AG09319 (cell line): ENCODE measurements at regions not wholly inside any gene's neighbourhood (a gene's known extent, or its start where the extent isn't known, plus 50 kb on each side); places are given as distances from the start of the nearest gene placed in this dataset.

Source experiments
- DNase-seq: peaks from one replicate; pipeline ENCODE4 v3.0.0-alpha.2; 2010; ENCODE audit warnings: low read depth; ENCODE audit errors: extremely low read depth
- CTCF ChIP-seq: IDR thresholded peaks from 2 replicates; pipeline ENCODE4 v1.5.1; 2011; ENCODE audit warnings: low read depth, mild to moderate bottlenecking, inconsistent platforms, low read length, moderate library complexity

GRCh38 chr3:117752984-117753717 is 1043.6 kb downstream of the TUSC7 start:
- no peak for TF ChIP-seq CTCF
- peak; percentile 64 for DNase-seq

- no peak for TF ChIP-seq CTCF
- no peak for DNase-seq
Observed at GRCh38 chr3:117754058-117754457, 1044.5 kb downstream of the TUSC7 start.

GRCh38 chr3:117754841-117755240 is 1045.3 kb downstream of the TUSC7 start:
- DNase-seq, result no peak
- TF ChIP-seq CTCF, result no peak

GRCh38 chr3:117756563-117756962 is 1047.0 kb downstream of the TUSC7 start:
- no peak for TF ChIP-seq CTCF
- no peak for DNase-seq

- no peak for TF ChIP-seq CTCF
- no peak for DNase-seq
Observed at GRCh38 chr3:117761703-117762620, 1052.4 kb downstream of the TUSC7 start.

- TF ChIP-seq CTCF, result no peak
- no peak for DNase-seq
Observed at GRCh38 chr3:117762621-117763037, 1053.0 kb downstream of the TUSC7 start.

- no peak for DNase-seq
- TF ChIP-seq CTCF, result no peak
Observed at GRCh38 chr3:117763561-117763960, 1054.0 kb downstream of the TUSC7 start.
